Astrocyte of the spinal cord (primary cell): ENCODE measurements at regions not wholly inside any gene's neighbourhood (a gene's known extent, or its start where the extent isn't known, plus 50 kb on each side); places are given as distances from the start of the nearest gene placed in this dataset.

ENCODE experiments used
- DNase-seq: peaks from one replicate; pipeline ENCODE4 v3.0.0; 2011; ENCODE audit warnings: low read depth, low spot score
- H3K4me3 ChIP-seq: 2 replicates; pipeline ENCODE4 v1.5.1; 2011; ENCODE audit warnings: low read depth, mild to moderate bottlenecking, low read length, moderate library complexity
- CTCF ChIP-seq: IDR thresholded peaks from 2 replicates; pipeline ENCODE4 v1.5.1; 2012; ENCODE audit warnings: low read depth, mild to moderate bottlenecking, low read length, inconsistent platforms
- in situ Hi-C: cut with HindIII; loops from 2 replicates; pipeline ENCODE4 v1.10.0; 2017; ENCODE audit warnings: low sequenced_read_pairs

GRCh38 chr5:173535976-173536639 lies 80.3 kb downstream of the BOD1 start:
- H3K4me3 ChIP-seq = no peak overlapping the region
- in situ Hi-C loops = no loop called here
- no peak for DNase-seq
- no peak for TF ChIP-seq CTCF

- in situ Hi-C loops = no loop called here
- TF ChIP-seq CTCF = no peak
Measured at GRCh38 chr5:173535166-173535975, 81.1 kb downstream of the BOD1 start.

DNA sequence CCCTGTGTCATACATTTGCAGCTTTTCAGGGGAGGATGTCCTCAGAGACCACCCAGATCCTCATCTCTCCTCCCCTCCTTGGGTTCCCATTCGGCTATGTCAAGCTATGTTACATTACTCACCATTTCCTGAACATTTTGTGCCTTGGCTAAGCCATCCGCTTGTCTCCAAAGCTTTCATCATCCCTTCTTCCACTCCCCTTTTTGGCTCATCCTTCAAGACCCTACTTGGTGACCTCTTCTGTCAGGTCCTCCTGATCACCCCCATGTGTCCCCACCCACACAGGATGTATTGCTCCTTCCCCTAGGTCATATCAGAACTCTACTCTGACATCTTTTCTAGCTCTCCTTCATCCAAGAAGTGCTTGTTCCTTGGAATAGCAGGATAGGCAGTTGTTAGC lies 81.8 kb downstream of the BOD1 start:
- in situ Hi-C loops = no loop called here

More at GRCh38 chr5:173535166-173535975, 81.1 kb downstream of the BOD1 start:
- no peak for DNase-seq
- no peak overlapping the region for H3K4me3 ChIP-seq

GRCh38 chr5:173534031-173534430 lies 82.4 kb downstream of the BOD1 start:
- no peak for DNase-seq
- no peak for TF ChIP-seq CTCF
- no peak overlapping the region for H3K4me3 ChIP-seq
- in situ Hi-C loops = no loop called here

More for the DNA sequence above, 81.8 kb downstream of the BOD1 start:
- DNase-seq = no peak
- H3K4me3 ChIP-seq = no peak overlapping the region
- no peak for TF ChIP-seq CTCF

- no peak for TF ChIP-seq CTCF
- in situ Hi-C loops = no loop called here
- no peak overlapping the region for H3K4me3 ChIP-seq
- DNase-seq = no peak
Measured at GRCh38 chr5:173532689-173533250, 83.7 kb downstream of the BOD1 start.

DNA sequence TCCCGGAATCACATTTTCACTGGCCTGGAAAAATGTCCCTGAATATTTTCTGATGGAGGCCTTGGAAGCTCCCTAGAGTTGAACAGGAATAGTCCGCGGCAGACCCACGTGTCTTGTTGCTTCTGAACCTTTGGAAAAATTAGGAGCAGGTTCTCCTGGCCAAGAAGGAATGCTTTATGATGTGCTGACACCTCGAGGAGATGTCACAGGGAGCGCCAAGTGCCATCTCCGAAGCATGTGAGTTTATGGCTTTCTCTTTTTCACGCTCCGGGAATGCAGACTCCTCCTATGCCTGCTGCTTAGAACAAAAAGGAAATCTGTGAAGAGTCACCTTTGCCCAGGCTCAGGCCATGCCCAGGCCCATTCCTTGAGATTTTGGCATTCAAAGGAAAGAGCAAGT lies 84.6 kb downstream of the BOD1 start:
- in situ Hi-C loops = no loop called here
- DNase-seq = no peak
- TF ChIP-seq CTCF = no peak
- no peak overlapping the region for H3K4me3 ChIP-seq
